CD4-positive, alpha-beta T cell treated with Interleukin-10 for 1 hour (primary cell): ENCODE measurements at regions not wholly inside any gene's neighbourhood (a gene's known extent, or its start where the extent isn't known, plus 50 kb on each side); places are given as distances from the start of the nearest gene placed in this dataset.

Experiments
- DNase-seq: peaks from one replicate; pipeline ENCODE4 v3.0.0-alpha.2; 2020

DNA sequence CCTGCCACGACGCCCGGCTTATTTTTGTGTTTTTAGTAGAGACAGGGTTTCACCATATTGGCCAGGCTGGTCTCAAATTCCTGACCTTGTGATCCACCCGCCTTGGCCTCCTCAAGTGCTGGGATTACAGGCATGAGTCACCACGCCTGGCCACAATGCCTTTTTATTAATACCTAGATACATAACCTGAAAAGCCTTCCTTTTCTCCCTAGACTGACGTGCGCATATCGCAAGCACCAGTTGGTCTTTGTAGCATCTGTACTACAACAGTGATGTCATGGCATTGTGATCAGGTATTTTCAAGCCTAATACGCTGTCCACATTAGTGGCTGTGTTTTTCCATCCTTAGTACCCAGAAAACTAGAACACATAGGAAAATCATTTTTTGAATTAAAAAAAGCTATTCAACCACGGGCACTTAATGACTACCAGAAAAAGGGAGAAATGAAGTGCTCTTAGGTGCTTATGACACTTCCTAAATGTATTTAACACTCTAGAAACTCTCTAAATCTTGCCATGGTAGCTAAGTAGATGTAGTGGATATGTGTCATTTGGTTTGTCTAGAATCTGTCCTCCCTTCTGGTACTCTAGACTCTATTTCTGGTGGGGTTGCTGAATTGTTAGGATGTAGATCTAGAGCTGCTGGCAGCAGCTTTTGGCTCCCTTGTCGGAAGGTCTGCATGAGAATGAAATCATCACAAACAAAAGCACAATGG lies 707.8 kb downstream of the STIM2 start:
- no peak for DNase-seq

DNA sequence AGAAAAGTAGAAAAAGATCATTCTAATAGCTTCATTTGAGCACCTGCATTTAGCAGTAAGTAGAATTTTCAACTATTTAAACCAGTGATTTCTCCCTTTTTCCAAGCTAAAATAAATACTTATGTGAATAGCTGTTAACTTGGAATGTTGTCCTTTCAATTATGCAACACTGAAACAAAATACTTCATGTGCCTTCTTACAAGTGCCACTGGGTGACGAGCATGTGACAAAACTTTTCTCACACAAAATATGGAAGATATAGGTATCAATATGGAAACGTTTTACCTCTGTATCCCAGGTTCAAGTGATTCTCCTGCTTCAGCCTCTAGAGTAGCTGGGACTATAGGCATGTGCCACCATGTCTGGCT lies 708.3 kb downstream of the STIM2 start:
- no peak for DNase-seq

GRCh38 chr4:27574743-27575142 lies 714.1 kb downstream of the STIM2 start:
- no peak for DNase-seq

DNA sequence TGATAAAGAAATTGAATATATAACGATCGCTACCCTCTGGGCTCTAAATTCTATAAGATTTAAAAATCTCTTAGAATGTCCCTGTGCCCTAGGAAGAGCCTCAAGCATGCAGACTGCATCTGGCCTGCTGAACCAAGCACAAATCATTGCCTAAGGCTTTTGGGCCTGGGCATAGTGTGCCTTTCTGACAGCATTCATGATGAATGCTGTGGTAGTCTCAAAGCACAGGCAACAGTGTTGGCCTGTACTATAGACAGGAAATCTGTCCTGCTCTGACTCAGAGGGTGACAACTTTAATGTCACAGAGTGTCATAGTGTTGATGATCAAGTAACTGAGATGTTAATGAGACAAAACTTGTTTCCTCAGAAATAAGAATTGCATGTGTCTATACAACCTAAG lies 717.3 kb downstream of the STIM2 start:
- no peak for DNase-seq

DNA sequence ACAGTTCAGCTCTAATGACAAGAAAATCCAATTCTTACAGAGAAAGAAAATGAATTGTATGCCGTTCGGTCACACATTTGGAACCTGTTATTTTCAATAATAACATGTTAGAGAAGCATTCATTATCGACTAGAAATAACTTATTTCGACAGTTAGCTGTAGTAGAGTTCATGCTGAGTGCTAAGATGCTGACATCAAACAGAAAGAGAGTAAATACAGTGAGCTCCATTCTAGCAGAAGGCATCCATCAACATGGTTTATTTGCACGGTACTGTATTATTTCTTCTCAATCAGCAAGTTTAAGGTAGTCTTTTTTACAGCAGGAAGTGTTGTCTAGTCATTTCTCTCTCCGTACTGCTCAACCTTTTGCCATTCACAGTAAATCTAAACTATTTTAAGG lies 732.1 kb downstream of the STIM2 start:
- no peak for DNase-seq

GRCh38 chr4:27594922-27595321 lies 734.3 kb downstream of the STIM2 start:
- DNase-seq = no peak

- DNase-seq = no peak
These were observed 735.1 kb downstream of the STIM2 start for GRCh38 chr4:27595571-27596360.

GRCh38 chr4:27602172-27602571 lies 741.5 kb downstream of the STIM2 start:
- no peak for DNase-seq

DNA sequence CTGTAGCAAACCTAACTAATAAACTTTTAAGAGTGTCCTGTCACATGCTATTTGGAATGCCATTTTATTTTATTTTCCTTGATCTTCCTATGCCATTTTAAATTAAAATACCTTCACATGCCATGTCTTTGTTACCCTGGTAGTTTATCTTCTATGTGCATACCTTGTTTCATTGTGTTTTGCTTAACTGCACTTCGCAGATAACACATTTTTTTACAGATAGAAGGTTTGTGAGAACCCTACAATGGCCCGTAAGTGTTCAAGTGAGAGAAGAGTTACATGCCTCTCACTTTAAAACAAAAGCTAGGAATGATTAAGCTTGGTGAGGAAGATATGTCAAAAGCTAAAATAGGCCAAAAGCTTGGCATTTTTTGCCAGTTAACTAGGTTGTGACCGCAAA lies 744.1 kb downstream of the STIM2 start:
- no peak for DNase-seq

DNA sequence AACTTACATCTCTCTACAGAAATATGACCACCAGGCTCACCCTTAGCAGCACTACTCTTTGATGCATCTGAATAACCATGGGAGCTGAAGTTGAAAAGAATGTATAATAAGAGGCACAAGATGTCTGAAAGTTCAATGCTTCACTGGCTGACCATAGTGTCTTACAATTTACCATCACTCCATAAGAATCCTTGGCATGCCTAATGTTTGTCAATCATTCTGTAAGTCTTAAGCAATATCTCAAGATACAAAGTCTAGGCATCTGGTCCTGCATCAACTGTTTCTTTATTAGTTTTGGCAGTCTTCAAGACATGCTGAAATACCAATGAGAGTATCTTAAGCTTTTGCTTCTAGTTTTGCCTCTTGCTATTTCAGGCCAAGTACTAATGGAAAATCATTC lies 755.5 kb downstream of the STIM2 start:
- DNase-seq = no peak

DNA sequence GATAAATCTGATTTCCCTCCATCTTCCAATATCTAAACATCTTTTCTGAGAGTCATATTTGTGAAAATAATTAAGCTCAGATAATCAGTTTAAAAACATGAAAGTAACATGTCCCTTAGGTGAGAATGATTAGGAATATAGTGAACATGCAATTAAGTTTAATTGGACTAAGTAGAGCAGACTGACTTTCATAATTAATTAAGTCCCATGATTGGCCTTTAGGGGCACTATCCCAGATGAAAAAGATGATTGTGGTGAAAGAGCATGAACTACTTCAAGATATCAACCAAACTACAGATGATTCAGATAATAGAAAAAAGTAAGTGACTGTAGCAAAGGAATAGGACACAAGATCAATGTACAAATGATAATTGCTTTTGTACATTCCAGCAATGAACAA lies 758.8 kb downstream of the STIM2 start:
- DNase-seq = no peak

DNA sequence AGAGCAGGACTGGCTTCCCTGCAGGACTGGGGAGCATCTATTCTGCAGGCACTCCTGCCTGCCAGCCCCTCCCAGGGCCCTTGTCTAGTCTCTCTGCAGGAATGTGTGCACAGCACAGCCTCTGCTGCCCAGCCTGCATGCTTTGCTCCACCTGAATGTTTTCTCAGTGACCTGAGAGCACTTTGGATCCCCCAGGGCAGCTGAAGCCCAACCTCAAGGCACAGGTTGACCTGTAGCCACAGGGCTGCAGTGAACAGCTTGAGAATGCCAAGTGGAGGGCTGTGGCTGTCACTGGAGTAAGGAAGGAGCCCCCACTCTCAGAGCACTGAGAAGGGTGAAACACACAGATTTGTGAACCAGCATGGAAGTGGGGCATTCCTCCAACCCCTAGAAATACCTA lies 760.2 kb downstream of the STIM2 start:
- DNase-seq = no peak

GRCh38 chr4:27624749-27625148 lies 764.1 kb downstream of the STIM2 start:
- DNase-seq = no peak

GRCh38 chr4:27628609-27629008 lies 768.0 kb downstream of the STIM2 start:
- DNase-seq = no peak

DNA sequence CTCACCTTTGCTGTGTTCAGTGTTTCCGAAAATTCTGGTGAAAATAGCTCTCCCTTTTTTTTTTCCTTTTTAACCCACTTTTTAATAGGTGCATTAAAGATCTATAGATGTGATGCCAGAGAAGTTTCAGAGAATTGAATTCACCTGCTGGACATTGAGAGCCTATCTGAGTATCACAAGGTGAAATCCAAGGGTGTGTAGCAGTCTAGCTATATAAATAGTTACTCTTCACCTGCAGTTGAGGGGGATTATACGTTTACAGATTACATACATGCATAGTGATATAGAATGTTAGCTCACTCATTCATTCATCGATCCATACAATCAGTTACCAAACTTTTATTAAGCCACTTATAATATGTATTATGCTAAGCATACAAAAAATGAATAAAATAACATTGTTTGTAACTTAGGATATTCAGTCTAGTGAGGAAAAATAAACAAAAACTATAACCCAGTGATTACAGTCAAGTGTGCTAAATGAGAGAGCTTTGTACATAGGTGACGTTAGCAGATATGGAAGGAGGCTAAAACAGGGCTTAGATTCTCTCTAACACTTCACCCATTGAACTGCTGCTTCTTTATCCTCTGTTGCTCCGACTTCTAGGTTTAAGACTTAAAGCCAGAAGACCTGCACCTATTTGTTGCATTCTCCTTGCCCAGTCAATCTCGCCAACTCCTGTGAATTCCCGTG lies 769.0 kb downstream of the STIM2 start:
- DNase-seq = no peak

DNA sequence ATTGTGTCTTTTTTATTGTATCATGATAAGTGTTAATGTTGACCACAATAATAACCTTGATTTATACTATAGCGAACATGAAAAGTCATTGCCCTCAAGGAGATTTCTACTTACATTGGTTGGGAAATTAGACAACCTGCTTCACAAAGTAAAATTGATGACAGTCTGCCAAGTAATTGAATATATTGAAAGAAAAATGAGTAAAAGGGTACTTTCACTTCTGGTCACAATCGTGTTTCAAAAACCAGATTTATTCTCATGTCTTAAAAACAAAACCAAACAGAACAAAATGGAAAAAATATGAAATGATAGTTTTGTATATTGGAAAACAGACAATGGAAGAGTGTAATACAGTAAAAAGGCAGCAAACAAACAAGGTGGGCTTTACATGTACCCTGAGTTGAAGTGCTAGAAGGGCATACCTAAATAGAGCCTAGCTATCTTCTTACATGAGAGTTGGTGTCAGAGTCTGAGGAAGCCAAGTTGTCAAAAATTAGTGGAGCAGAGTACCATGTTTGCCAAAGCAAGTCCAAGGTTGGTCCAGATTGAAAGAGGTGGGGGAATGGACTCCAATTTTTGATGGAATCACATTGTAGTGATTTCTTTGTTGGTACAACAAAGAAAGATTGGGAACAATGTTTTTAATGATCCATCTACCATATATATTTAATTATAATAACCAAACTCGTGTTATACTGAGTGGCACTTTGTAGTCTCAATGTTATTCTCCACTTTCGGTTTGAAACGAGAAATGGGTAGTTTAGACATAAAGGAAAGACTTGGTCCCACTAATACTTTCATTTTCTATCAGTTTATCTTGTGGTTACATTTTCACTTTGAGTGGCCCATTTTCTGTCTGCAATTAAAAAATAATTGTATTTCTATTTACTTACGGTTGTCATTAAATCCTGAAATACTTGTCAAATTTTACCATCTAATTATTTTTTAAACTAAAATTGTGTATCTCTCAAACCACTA lies 775.6 kb downstream of the STIM2 start:
- no peak for DNase-seq

DNA sequence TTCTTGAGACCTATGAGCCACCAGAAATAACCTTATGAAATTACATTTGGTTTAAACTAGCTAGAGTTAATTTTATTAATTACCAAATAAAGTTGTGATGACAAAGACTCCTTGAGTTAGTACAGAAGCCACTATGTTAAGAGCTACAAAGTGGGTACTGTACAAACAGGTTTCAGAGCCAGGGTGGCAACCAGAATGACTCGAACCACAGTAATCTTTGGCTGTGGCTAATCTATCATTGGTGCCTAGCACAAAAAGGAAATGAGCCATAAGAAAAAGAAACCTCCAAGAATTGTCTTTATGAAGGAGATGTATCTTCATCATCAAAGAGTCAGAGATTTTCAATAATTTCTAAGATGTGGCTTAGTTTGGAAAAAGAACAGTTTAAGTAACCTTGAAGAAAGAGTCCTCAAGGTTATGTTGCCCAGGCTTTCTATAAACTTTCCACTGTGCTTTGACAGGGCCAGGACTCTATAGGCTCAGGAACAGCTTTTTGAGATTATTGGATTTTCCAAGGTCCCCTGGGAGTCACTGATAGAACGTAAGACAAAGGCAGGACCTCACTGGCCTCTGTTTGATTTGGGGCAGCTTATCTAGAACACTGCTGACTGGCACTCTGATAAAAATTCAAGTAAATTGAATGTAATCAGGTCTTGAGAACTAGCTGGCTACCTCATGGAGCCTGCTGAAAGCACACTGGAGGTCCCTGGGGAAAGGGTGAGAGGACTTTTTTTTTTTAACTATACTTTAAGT lies 777.7 kb downstream of the STIM2 start:
- no peak for DNase-seq

DNA sequence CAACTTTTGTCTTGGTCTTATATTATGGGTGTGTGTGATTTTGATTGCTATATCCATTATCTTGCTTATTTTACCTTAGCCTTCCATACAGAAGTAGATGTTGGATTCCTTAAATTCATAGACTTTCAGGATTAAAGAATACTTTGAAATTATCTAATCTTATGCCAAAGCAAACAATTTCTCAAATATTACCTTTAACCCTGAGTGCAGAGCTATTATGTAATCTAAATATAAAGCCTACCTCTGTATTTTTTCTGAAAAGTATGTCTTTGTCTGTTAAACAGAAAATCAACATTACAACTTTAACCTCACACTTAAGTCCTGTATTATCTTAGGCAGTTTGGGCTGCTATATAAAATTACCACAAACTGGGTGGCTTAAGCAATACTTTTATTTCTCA lies 782.5 kb downstream of the STIM2 start:
- no peak for DNase-seq

GRCh38 chr4:27648416-27648815 lies 787.8 kb downstream of the STIM2 start:
- no peak for DNase-seq

GRCh38 chr4:27662426-27662825 lies 801.8 kb downstream of the STIM2 start:
- DNase-seq = no peak

DNA sequence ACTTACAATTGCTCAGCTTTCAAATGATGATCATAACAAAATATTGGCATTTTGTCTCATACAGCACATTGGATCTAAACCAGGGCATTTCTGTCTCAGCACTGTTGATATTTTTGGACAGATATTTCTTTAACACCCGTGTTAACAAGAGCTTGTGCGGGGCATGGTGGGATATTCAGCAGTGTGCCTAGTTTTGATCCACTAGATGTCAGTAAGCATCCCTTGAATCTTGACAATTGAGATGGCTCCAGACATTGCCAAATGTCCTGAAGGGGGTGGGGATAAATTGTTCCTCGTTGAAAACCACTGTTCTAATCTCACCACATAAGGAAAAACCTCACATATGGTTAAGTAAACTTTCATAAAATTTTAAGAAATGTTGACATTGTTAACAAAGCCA lies 806.3 kb downstream of the STIM2 start:
- no peak for DNase-seq

DNA sequence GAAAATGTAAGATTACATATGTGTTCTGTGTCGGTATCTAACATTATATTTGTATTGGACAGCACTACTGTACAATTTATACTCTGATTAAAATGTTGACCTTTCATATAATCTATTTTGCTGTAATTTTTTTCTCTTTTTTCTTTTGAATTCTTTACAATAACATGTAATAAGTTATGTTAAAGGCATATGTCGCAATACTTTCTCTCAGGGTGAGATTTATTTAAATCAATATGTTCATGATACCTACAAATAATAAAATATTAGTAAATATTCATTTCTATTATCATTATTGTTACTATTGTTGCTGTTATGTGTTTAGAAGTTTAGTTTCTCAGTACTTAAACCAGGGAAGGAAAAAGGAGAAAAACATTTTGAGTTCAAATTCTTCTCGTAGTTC lies 807.4 kb downstream of the STIM2 start:
- no peak for DNase-seq
